ENCODE measurements at regions not wholly inside any gene's neighbourhood (a gene's known extent, or its start where the extent isn't known, plus 50 kb on each side); places are given as distances from the start of the nearest gene placed in this dataset.

GRCh38 chr10:107583974-107584373 lies 419.5 kb upstream of the SORCS1 start:
- H3K27ac Mint-ChIP-seq (ENCODE audit: low read depth): no peak overlapping the region
- H3K4me1 Mint-ChIP-seq: no peaks in the 10 kb centered on the region
- H3K9me3 Mint-ChIP-seq: peaks cover 21% of the 10 kb centered on the region
- no peaks in the 10 kb centered on the region for H3K27me3 Mint-ChIP-seq
- DNase-seq (ENCODE audit: low spot score in 2 of 2) (no peak), ATAC-seq (replicated peaks; ENCODE audit: extremely low read depth, poor library complexity, severe bottlenecking) (no peak)
- no peak overlapping the region for H3K4me3 Mint-ChIP-seq
- H3K36me3 Mint-ChIP-seq (ENCODE audit: insufficient read depth): peaks cover under 1% of the 10 kb centered on the region

GRCh38 chr10:107579970-107580369 lies 415.5 kb upstream of the SORCS1 start:
- no peak overlapping the region for H3K27ac Mint-ChIP-seq (ENCODE audit: low read depth)
- ATAC-seq (replicated peaks; ENCODE audit: extremely low read depth, poor library complexity, severe bottlenecking) (no peak), DNase-seq (ENCODE audit: low spot score in 2 of 2) (no peak)
- H3K36me3 Mint-ChIP-seq (ENCODE audit: insufficient read depth): no peaks in the 10 kb centered on the region
- no peaks in the 10 kb centered on the region for H3K27me3 Mint-ChIP-seq
- H3K4me3 Mint-ChIP-seq: no peak overlapping the region
- H3K4me1 Mint-ChIP-seq: no peaks in the 10 kb centered on the region
- H3K9me3 Mint-ChIP-seq: peaks cover 14% of the 10 kb centered on the region

- no peaks in the 10 kb centered on the region for H3K27me3 Mint-ChIP-seq
- H3K9me3 Mint-ChIP-seq: peaks cover 19% of the 10 kb centered on the region
- no peak overlapping the region for H3K27ac Mint-ChIP-seq (ENCODE audit: low read depth)
- H3K4me3 Mint-ChIP-seq: no peak overlapping the region
- no peaks in the 10 kb centered on the region for H3K36me3 Mint-ChIP-seq (ENCODE audit: insufficient read depth)
- ATAC-seq (replicated peaks; ENCODE audit: extremely low read depth, poor library complexity, severe bottlenecking) (no peak), DNase-seq (ENCODE audit: low spot score in 2 of 2) (no peak)
- no peaks in the 10 kb centered on the region for H3K4me1 Mint-ChIP-seq
These were observed 412.7 kb upstream of the SORCS1 start for GRCh38 chr10:107577221-107577620.

- H3K27ac Mint-ChIP-seq (ENCODE audit: low read depth): no peak overlapping the region
- DNase-seq (ENCODE audit: low spot score in 2 of 2) (no peak), ATAC-seq (replicated peaks; ENCODE audit: extremely low read depth, poor library complexity, severe bottlenecking) (no peak)
- H3K9me3 Mint-ChIP-seq: peaks cover 19% of the 10 kb centered on the region
- no peaks in the 10 kb centered on the region for H3K4me1 Mint-ChIP-seq
- H3K4me3 Mint-ChIP-seq: no peak overlapping the region
- H3K36me3 Mint-ChIP-seq (ENCODE audit: insufficient read depth): no peaks in the 10 kb centered on the region
- no peaks in the 10 kb centered on the region for H3K27me3 Mint-ChIP-seq
These were observed 412.2 kb upstream of the SORCS1 start for GRCh38 chr10:107576746-107577145.

- no peaks in the 10 kb centered on the region for H3K36me3 Mint-ChIP-seq (ENCODE audit: insufficient read depth)
- ATAC-seq (replicated peaks; ENCODE audit: extremely low read depth, poor library complexity, severe bottlenecking) (no peak), DNase-seq (ENCODE audit: low spot score in 2 of 2) (no peak)
- peaks cover 20% of the 10 kb centered on the region for H3K9me3 Mint-ChIP-seq
- H3K27ac Mint-ChIP-seq (ENCODE audit: low read depth): no peak overlapping the region
- no peaks in the 10 kb centered on the region for H3K4me1 Mint-ChIP-seq
- no peak overlapping the region for H3K4me3 Mint-ChIP-seq
- no peaks in the 10 kb centered on the region for H3K27me3 Mint-ChIP-seq
These were observed 400.5 kb upstream of the SORCS1 start for GRCh38 chr10:107565014-107565413.

GRCh38 chr10:107561136-107561650 lies 396.7 kb upstream of the SORCS1 start:
- no peaks in the 10 kb centered on the region for H3K27me3 Mint-ChIP-seq
- H3K4me1 Mint-ChIP-seq: no peaks in the 10 kb centered on the region
- ATAC-seq (replicated peaks; ENCODE audit: extremely low read depth, poor library complexity, severe bottlenecking) (no peak), DNase-seq (ENCODE audit: low spot score in 2 of 2) (no peak)
- H3K36me3 Mint-ChIP-seq (ENCODE audit: insufficient read depth): no peaks in the 10 kb centered on the region
- H3K27ac Mint-ChIP-seq (ENCODE audit: low read depth): no peak overlapping the region
- peaks cover 29% of the 10 kb centered on the region for H3K9me3 Mint-ChIP-seq
- no peak overlapping the region for H3K4me3 Mint-ChIP-seq

GRCh38 chr10:107557916-107558315 lies 393.4 kb upstream of the SORCS1 start:
- Mint-ChIP-seq H3K27me3 (no peaks in the 10 kb centered on the region), H3K27ac (ENCODE audit: low read depth) (no peak overlapping the region), H3K9me3 (peaks cover 38% of the 10 kb centered on the region), H3K4me1 (no peaks in the 10 kb centered on the region), H3K4me3 (no peak overlapping the region), H3K36me3 (ENCODE audit: insufficient read depth) (no peaks in the 10 kb centered on the region)
- DNase-seq (ENCODE audit: low spot score in 2 of 2) (no peak), ATAC-seq (replicated peaks; ENCODE audit: extremely low read depth, poor library complexity, severe bottlenecking) (no peak)

DNA sequence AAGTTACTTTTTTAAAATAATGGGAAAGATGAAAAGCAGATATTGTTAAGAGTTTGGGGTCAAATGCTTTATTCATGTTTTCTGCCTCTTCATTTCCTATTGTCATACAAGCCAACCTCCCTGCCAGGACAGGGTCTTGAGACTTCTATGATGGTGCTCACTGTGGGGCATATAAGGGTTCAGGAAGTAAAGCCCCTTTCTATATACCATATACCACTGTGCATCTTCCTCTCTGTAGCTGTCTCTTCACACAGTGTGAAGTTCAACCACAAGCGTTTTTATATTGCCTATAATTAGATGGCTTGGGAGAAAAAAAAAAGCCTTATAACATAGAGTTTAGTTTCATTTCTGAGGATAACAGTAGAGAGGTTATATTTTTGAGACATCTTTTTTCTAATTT lies 389.8 kb upstream of the SORCS1 start:
- H3K36me3 Mint-ChIP-seq (ENCODE audit: insufficient read depth): no peaks in the 10 kb centered on the region
- peaks cover 29% of the 10 kb centered on the region for H3K9me3 Mint-ChIP-seq
- no peaks in the 10 kb centered on the region for H3K4me1 Mint-ChIP-seq
- ATAC-seq (replicated peaks; ENCODE audit: extremely low read depth, poor library complexity, severe bottlenecking): no peak
- H3K27ac Mint-ChIP-seq (ENCODE audit: low read depth): no peak overlapping the region
- no peak for DNase-seq (ENCODE audit: low spot score in 2 of 2)
- H3K27me3 Mint-ChIP-seq: no peaks in the 10 kb centered on the region
- H3K4me3 Mint-ChIP-seq: no peak overlapping the region

DNA sequence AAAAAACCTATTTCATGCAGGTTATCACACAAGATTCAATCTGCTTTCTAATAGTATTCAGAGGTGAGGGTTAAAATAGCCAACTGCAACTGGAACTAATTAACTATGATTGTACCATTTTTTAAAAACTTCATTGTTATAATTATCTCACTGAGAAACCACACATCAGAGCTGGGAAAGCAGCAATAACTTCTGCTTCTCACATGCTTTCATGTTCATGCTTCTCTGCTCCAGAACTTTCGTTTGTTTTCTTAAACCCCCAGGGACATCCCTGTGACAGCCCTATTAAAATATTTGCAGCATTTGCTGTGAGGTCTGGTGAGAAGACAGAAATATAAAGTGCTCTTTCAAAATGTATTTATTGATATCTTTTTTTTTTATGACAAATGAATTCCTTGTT lies 389.0 kb upstream of the SORCS1 start:
- no peak overlapping the region for H3K27ac Mint-ChIP-seq (ENCODE audit: low read depth)
- peaks cover 33% of the 10 kb centered on the region for H3K9me3 Mint-ChIP-seq
- no peak for ATAC-seq (replicated peaks; ENCODE audit: extremely low read depth, poor library complexity, severe bottlenecking)

DNA sequence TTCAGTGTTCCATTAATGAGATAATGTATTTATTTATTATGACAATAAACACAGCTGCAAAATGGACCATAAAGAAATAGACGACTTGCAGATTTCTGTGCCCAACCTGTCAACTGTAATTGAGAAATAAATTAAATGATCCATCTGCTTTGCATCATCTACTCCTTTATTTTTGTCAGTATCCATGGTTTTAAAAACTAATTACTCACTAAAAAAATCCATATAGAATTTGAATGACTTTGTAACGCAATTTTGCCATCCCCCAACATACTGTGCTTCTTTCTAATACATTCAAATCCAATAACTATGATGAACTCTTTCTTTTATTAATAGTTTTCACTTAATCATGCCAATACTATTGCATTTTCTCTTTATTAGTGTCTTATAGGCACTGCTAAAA lies 388.5 kb upstream of the SORCS1 start:
- Mint-ChIP-seq H3K4me3 (no peak overlapping the region), H3K4me1 (no peaks in the 10 kb centered on the region), H3K36me3 (ENCODE audit: insufficient read depth) (no peaks in the 10 kb centered on the region), H3K27me3 (no peaks in the 10 kb centered on the region), H3K9me3 (peaks cover 33% of the 10 kb centered on the region), H3K27ac (ENCODE audit: low read depth) (no peak overlapping the region)
- DNase-seq (ENCODE audit: low spot score in 2 of 2) (no peak), ATAC-seq (replicated peaks; ENCODE audit: extremely low read depth, poor library complexity, severe bottlenecking) (no peak)

More for the DNA sequence above, 389.0 kb upstream of the SORCS1 start:
- H3K4me1 Mint-ChIP-seq: no peaks in the 10 kb centered on the region
- no peaks in the 10 kb centered on the region for H3K36me3 Mint-ChIP-seq (ENCODE audit: insufficient read depth)
- DNase-seq (ENCODE audit: low spot score in 2 of 2): no peak
- H3K27me3 Mint-ChIP-seq: no peaks in the 10 kb centered on the region
- no peak overlapping the region for H3K4me3 Mint-ChIP-seq

DNA sequence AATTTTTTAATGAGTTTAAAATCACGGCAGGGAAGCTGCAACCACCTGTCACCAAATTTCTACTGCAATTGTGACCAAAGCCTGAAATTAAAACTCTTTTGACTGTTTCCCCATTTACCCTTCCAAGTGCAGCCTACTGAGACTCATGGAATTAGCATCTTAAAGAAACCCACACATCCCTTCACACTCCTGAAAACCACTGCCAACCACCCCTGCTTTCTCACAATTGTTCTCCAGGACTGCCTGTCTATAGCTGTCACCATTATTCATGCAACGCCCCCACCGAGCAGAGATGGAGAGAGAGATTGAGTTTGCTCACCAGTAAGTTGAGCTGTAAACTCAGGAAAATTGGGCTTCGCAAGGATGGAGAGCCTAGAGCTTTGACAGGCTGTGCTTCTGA lies 383.8 kb upstream of the SORCS1 start:
- Mint-ChIP-seq H3K4me1 (no peaks in the 10 kb centered on the region), H3K36me3 (ENCODE audit: insufficient read depth) (no peaks in the 10 kb centered on the region), H3K27ac (ENCODE audit: low read depth) (no peak overlapping the region), H3K4me3 (no peak overlapping the region), H3K9me3 (peaks cover 16% of the 10 kb centered on the region), H3K27me3 (no peaks in the 10 kb centered on the region)
- DNase-seq (ENCODE audit: low spot score in 2 of 2) (no peak), ATAC-seq (replicated peaks; ENCODE audit: extremely low read depth, poor library complexity, severe bottlenecking) (no peak)

GRCh38 chr10:107546986-107547385 lies 382.5 kb upstream of the SORCS1 start:
- ATAC-seq (replicated peaks; ENCODE audit: extremely low read depth, poor library complexity, severe bottlenecking) (no peak), DNase-seq (ENCODE audit: low spot score in 2 of 2) (no peak)
- H3K4me3 Mint-ChIP-seq: no peak overlapping the region
- H3K4me1 Mint-ChIP-seq: no peaks in the 10 kb centered on the region
- no peaks in the 10 kb centered on the region for H3K27me3 Mint-ChIP-seq
- H3K9me3 Mint-ChIP-seq: peaks cover 19% of the 10 kb centered on the region
- H3K27ac Mint-ChIP-seq (ENCODE audit: low read depth): no peak overlapping the region
- no peaks in the 10 kb centered on the region for H3K36me3 Mint-ChIP-seq (ENCODE audit: insufficient read depth)

GRCh38 chr10:107546284-107546683 lies 381.8 kb upstream of the SORCS1 start:
- H3K9me3 Mint-ChIP-seq: peaks cover 19% of the 10 kb centered on the region
- no peak overlapping the region for H3K27ac Mint-ChIP-seq (ENCODE audit: low read depth)
- DNase-seq (ENCODE audit: low spot score in 2 of 2) (no peak), ATAC-seq (replicated peaks; ENCODE audit: extremely low read depth, poor library complexity, severe bottlenecking) (no peak)
- H3K4me3 Mint-ChIP-seq: no peak overlapping the region
- H3K36me3 Mint-ChIP-seq (ENCODE audit: insufficient read depth): no peaks in the 10 kb centered on the region
- H3K27me3 Mint-ChIP-seq: no peaks in the 10 kb centered on the region
- no peaks in the 10 kb centered on the region for H3K4me1 Mint-ChIP-seq

GRCh38 chr10:107545717-107546116 lies 381.2 kb upstream of the SORCS1 start:
- ATAC-seq (replicated peaks; ENCODE audit: extremely low read depth, poor library complexity, severe bottlenecking) (no peak), DNase-seq (ENCODE audit: low spot score in 2 of 2) (no peak)
- no peak overlapping the region for H3K4me3 Mint-ChIP-seq
- H3K4me1 Mint-ChIP-seq: no peaks in the 10 kb centered on the region
- H3K27me3 Mint-ChIP-seq: no peaks in the 10 kb centered on the region
- no peaks in the 10 kb centered on the region for H3K36me3 Mint-ChIP-seq (ENCODE audit: insufficient read depth)
- H3K27ac Mint-ChIP-seq (ENCODE audit: low read depth): no peak overlapping the region
- H3K9me3 Mint-ChIP-seq: peaks cover 19% of the 10 kb centered on the region

Measured in central memory CD8-positive, alpha-beta T cell (primary cell).